Neutrophil (primary cell): ENCODE measurements at regions not wholly inside any gene's neighbourhood (a gene's known extent, or its start where the extent isn't known, plus 50 kb on each side); places are given as distances from the start of the nearest gene placed in this dataset.
"Not testable (repeated sequence)": the region's sequence is repeated elsewhere in the genome, so short reads cannot be mapped to it uniquely, and the experiment has no call there.

ENCODE experiments used
- H3K27ac ChIP-seq: fragments of 200-600 bp; sonication (generic); 2 replicates; pipeline ENCODE4 v1.5.1; 2016; ENCODE audit warnings: mild to moderate bottlenecking, moderate library complexity
- H3K27me3 ChIP-seq: fragments of 200-600 bp; sonication (generic); 2 replicates; pipeline ENCODE4 v1.6.0; 2016; ENCODE audit warnings: mild to moderate bottlenecking
- H3K36me3 ChIP-seq: fragments of 200-600 bp; sonication (generic); 2 replicates; pipeline ENCODE4 v1.5.1; 2017
- H3K4me1 ChIP-seq, 2 experiments: fragments of 200-600 bp in 1 of 2; sonication (generic) in 1 of 2; 1 replicate in 1 of 2; 2 replicates in 1 of 2; pipeline versions ENCODE4 v1.5.1 to v1.6.1; 2013 to 2016; ENCODE audit warnings: low read depth in 1 of 2, low read length in 1 of 2, mild to moderate bottlenecking in 1 of 2, moderate library complexity in 1 of 2; ENCODE audit not compliant: control insufficient read depth in 1 of 2, insufficient read depth in 1 of 2
- H3K4me3 ChIP-seq, 2 experiments: fragments of 200-600 bp in 1 of 2; sonication (generic) in 1 of 2; 1 replicate in 1 of 2; 2 replicates in 1 of 2; pipeline ENCODE4 v1.5.1; 2013 to 2016; ENCODE audit warnings: low read depth in 1 of 2, low read length in 1 of 2, mild to moderate bottlenecking in 1 of 2, moderate library complexity in 1 of 2
- H3K9me3 ChIP-seq: fragments of 200-600 bp; sonication (generic); 2 replicates; pipeline ENCODE4 v1.5.1; 2016
- CTCF ChIP-seq: fragments of 200-600 bp; sonication (generic); IDR thresholded peaks from 2 replicates; pipeline ENCODE4 v1.5.1; 2016; ENCODE audit warnings: antibody characterized with exemption

GRCh38 chr14:101627915-101628262 lies 66.6 kb downstream of the DIO3 start:
- Histone ChIP-seq H3K27ac (no peak overlapping the region), H3K9me3 (no peaks in the 10 kb centered on the region), H3K27me3 (peaks cover 23% of the 10 kb centered on the region), H3K36me3 (no peaks in the 10 kb centered on the region), H3K4me1 (peaks cover 10 to 12% of the 10 kb centered on the region in 2 experiments), H3K4me3 (peak overlapping the region in 1 of 2 experiments; percentile 17)
- no peak for TF ChIP-seq CTCF

GRCh38 chr14:101628471-101628966 lies 67.2 kb downstream of the DIO3 start:
- Histone ChIP-seq H3K4me3 (peak overlapping the region in 1 of 2 experiments; percentile 17), H3K27me3 (peaks cover 23% of the 10 kb centered on the region), H3K27ac (no peak overlapping the region), H3K9me3 (no peaks in the 10 kb centered on the region), H3K4me1 (peaks cover 10 to 12% of the 10 kb centered on the region in 2 experiments), H3K36me3 (no peaks in the 10 kb centered on the region)
- peak; percentile 90 for TF ChIP-seq CTCF

- Histone ChIP-seq H3K9me3 (no peaks in the 10 kb centered on the region), H3K27ac (no peak overlapping the region), H3K4me1 (peaks cover 10 to 12% of the 10 kb centered on the region in 2 experiments), H3K4me3 (no peak overlapping the region), H3K27me3 (peaks cover 23% of the 10 kb centered on the region), H3K36me3 (no peaks in the 10 kb centered on the region)
- TF ChIP-seq CTCF = no peak
Observed at GRCh38 chr14:101628975-101629374, 67.7 kb downstream of the DIO3 start.

- no peak for TF ChIP-seq CTCF
- Histone ChIP-seq H3K36me3 (no peaks in the 10 kb centered on the region), H3K4me3 (no peak overlapping the region), H3K9me3 (no peaks in the 10 kb centered on the region), H3K4me1 (peaks cover 10 to 12% of the 10 kb centered on the region in 2 experiments), H3K27me3 (peaks cover 23% of the 10 kb centered on the region), H3K27ac (no peak overlapping the region)
Observed at GRCh38 chr14:101630056-101630965, 69.0 kb downstream of the DIO3 start.

GRCh38 chr14:101631199-101631598 lies 69.9 kb downstream of the DIO3 start:
- Histone ChIP-seq H3K27me3 (peaks cover 22% of the 10 kb centered on the region), H3K36me3 (no peaks in the 10 kb centered on the region), H3K27ac (no peak overlapping the region), H3K4me1 (peaks cover 10 to 12% of the 10 kb centered on the region in 2 experiments), H3K9me3 (no peaks in the 10 kb centered on the region), H3K4me3 (no peak overlapping the region)
- no peak for TF ChIP-seq CTCF

- H3K4me1 ChIP-seq = peaks cover 10 to 12% of the 10 kb centered on the region in 2 experiments
- peaks cover 14% of the 10 kb centered on the region for H3K27me3 ChIP-seq
- H3K9me3 ChIP-seq, H3K36me3 ChIP-seq, H3K27ac ChIP-seq, H3K4me3 ChIP-seq: not testable (repeated sequence)
Observed at GRCh38 chr14:101631970-101632369, 70.7 kb downstream of the DIO3 start.
